ENCODE measurements at regions not wholly inside any gene's neighbourhood (a gene's known extent, or its start where the extent isn't known, plus 50 kb on each side); places are given as distances from the start of the nearest gene placed in this dataset.

DNA sequence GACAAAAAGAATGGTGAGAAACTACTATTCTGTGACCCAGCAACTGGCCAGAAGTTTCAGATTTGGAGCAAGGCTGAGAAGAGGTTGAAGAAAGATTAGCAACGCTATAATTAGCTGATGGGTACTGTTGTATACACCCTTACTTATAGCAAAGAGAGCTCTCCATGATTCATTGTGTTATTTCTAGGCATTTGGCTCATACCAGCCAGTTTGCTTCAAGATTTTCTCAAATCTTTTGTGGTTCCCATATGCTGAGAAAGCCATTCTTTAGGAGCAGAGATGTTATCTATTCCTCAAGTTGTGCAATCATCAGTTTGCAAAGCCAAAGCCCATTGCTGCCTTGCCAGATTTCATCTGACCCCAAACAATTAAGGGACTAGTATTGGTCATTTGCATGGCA is 179.4 kb downstream of the ETS1 start:
- DNase-seq (ENCODE audit: low read depth in 1 of 2, low spot score in 1 of 2) (no peak), FAIRE-seq (no peak), ATAC-seq (no peak)
- ChIA-PET CTCF (interaction anchor here (0.6 to 2.2 kb wide), 3 partner anchors 10 to 236 kb away, joined by 3 to 6 read pairs (median 3); no protein-coding TSS in a partner anchor), POLR2A (no interaction called here)
- no peak overlapping the region for H3K27ac ChIP-seq
- no peak overlapping the region for H3K4me3 ChIP-seq
- peaks cover 4% of the 10 kb centered on the region for H3K4me1 ChIP-seq
- WGBS (ENCODE audit: missing lambda C conversion rate), result 80% methylated on average over 1 of the region's 1 CpG
- no peak for TF ChIP-seq SMC3 (IDR thresholded peaks at IDR 0.05)
- peak in 1 of 2 experiments; percentile 44; a peak in 1 of 4 replicates for TF ChIP-seq CEBPB (IDR thresholded peaks at IDR 0.05)
- no peak overlapping the region for H3K4me2 ChIP-seq
- H3K9me3 ChIP-seq, result no peaks in the 10 kb centered on the region

DNA sequence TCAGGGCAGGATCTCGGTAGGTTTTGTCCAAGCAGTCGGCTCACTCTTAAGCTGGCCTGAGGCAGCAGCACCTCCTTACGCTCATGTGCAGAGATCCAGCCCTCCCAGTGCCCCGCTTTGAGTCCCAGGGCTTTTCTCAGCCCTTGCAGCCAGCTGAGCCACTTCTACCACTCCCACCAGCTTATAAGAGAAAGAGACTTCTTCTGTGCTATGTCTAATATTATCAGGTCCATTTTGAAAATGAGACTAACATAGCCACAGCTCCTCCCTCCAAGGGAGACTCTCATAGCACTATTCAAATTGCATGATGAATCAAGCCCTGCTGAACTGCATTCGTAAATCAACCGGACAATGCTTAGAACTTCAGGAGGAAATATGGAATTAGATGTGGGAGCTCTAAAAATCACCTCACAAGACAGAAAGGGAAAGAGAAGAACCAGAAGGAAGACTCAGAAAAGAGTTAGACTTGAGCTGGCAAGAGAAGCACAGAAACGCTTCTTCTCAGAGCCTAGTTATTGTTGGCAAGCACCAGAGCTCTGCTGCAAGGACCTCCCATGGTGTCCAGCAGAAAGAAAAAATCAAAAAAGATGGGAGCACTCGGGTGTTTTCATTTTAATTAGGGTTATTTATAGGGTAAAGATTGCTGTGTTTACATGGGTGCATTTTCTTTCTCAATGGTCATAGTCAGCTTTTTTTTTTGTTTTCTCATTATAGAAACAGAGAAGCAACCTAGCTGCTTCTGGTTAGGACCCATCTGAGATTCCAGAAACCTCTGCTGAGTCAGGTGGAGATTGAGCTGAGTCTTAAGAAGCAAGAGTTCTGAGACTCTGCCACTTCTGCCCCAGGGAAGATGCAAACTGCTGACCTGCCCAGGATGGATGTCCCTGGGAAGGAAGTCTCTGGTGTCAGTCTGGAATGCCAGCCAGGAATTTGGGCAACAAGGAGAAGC is 181.4 kb downstream of the ETS1 start:
- Histone ChIP-seq H3K4me1 (no peaks in the 10 kb centered on the region), H3K4me2 (no peak overlapping the region), H3K27ac (no peak overlapping the region), H3K9me3 (no peaks in the 10 kb centered on the region), H3K4me3 (no peak overlapping the region)
- FAIRE-seq (no peak), ATAC-seq (no peak), DNase-seq (ENCODE audit: low read depth in 1 of 2, low spot score in 1 of 2) (no peak)
- WGBS (ENCODE audit: missing lambda C conversion rate), result 59% methylated on average over 8 of the region's 8 CpGs
- TF ChIP-seq MYC (IDR thresholded peaks at IDR 0.05; ENCODE audit: borderline replicate concordance, low read length), result no peak
- TF ChIP-seq BHLHE40 (IDR thresholded peaks at IDR 0.05; ENCODE audit: low read depth, low read length), result no peak
- TF ChIP-seq CEBPB (IDR thresholded peaks at IDR 0.05), result no peak
- TF ChIP-seq KDM5A (IDR thresholded peaks at IDR 0.05), result no peak
- TF ChIP-seq RFX5 (IDR thresholded peaks at IDR 0.05), result no peak
- TF ChIP-seq, protein P1, sequence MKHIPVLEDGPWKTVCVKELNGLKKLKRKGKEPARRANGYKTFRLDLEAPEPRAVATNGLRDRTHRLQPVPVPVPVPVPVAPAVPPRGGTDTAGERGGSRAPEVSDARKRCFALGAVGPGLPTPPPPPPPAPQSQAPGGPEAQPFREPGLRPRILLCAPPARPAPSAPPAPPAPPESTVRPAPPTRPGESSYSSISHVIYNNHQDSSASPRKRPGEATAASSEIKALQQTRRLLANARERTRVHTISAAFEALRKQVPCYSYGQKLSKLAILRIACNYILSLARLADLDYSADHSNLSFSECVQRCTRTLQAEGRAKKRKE (CRISPR knock-in tag; IDR thresholded peaks at IDR 0.05; ENCODE audit: low read depth), result no peak
- TF ChIP-seq HOXB5 (CRISPR knock-in tag; IDR thresholded peaks at IDR 0.05), result no peak
- TF ChIP-seq HOXA7 (CRISPR knock-in tag; IDR thresholded peaks at IDR 0.05), result no peak
- no peak for TF ChIP-seq HDAC2 (IDR thresholded peaks at IDR 0.05)
- no peak for TF ChIP-seq CHD4 (IDR thresholded peaks at IDR 0.05; ENCODE audit: borderline replicate concordance)
- no peak for TF ChIP-seq EP300 (IDR thresholded peaks at IDR 0.05)
- no peak for TF ChIP-seq RAD21 (conservative IDR thresholded peaks at IDR 0.05 in 1 of 2, IDR thresholded peaks at IDR 0.05 in 1 of 2)
- no peak for TF ChIP-seq ZNF302 (CRISPR knock-in tag; IDR thresholded peaks at IDR 0.05)
- no peak for TF ChIP-seq POLR2AphosphoS2 (conservative IDR thresholded peaks at IDR 0.05; ENCODE audit: low read length)
- ChIA-PET POLR2A (no interaction called here), CTCF (interaction anchor here (1.1 to 1.2 kb wide), 2 partner anchors 225 to 249 kb away, joined by 3 read pairs; no protein-coding TSS in a partner anchor)

DNA sequence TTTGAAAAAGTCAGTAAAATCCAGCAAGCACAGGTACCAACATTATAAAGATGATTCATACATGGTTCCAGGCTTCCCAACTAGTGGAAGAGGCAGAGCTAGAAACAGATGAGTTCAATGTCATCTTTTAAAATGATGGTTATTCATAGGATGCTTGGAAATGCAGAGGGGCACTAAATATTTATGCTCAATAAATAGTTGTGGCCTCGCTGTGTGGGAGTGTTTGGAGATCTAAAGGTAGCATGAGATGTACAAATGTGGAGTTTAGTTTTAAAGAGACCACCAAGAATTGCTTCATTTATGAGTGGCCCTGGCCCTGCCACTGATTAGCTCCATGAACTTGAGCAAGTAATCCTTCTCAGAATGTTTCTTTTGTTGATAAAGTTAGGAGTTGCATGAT is 182.2 kb downstream of the ETS1 start:
- ChIA-PET POLR2A (no interaction called here), CTCF (interaction anchor here (0.6 to 1.5 kb wide), 4 partner anchors 11 to 248 kb away, joined by 3 read pairs; no protein-coding TSS in a partner anchor)
- no peak for ATAC-seq
- no peak overlapping the region for H3K4me2 ChIP-seq
- H3K9me3 ChIP-seq, result no peaks in the 10 kb centered on the region
- FAIRE-seq, result no peak
- H3K27ac ChIP-seq, result no peak overlapping the region
- WGBS (ENCODE audit: missing lambda C conversion rate), result 80% methylated on average over 1 of the region's 1 CpG
- no peaks in the 10 kb centered on the region for H3K4me1 ChIP-seq
- no peak for DNase-seq (ENCODE audit: low read depth in 1 of 2, low spot score in 1 of 2)
- H3K4me3 ChIP-seq, result no peak overlapping the region
- TF ChIP-seq, protein P2, sequence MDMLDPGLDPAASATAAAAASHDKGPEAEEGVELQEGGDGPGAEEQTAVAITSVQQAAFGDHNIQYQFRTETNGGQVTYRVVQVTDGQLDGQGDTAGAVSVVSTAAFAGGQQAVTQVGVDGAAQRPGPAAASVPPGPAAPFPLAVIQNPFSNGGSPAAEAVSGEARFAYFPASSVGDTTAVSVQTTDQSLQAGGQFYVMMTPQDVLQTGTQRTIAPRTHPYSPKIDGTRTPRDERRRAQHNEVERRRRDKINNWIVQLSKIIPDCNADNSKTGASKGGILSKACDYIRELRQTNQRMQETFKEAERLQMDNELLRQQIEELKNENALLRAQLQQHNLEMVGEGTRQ (IDR thresholded peaks at IDR 0.05), result no peak
- TF ChIP-seq, protein P3, sequence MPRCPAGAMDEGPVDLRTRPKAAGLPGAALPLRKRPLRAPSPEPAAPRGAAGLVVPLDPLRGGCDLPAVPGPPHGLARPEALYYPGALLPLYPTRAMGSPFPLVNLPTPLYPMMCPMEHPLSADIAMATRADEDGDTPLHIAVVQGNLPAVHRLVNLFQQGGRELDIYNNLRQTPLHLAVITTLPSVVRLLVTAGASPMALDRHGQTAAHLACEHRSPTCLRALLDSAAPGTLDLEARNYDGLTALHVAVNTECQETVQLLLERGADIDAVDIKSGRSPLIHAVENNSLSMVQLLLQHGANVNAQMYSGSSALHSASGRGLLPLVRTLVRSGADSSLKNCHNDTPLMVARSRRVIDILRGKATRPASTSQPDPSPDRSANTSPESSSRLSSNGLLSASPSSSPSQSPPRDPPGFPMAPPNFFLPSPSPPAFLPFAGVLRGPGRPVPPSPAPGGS (IDR thresholded peaks at IDR 0.05), result no peak
- TF ChIP-seq HOXA7 (CRISPR knock-in tag; IDR thresholded peaks at IDR 0.05) (no peak), FOSL2 (IDR thresholded peaks at IDR 0.05) (no peak), FOSL2 (CRISPR knock-in tag; IDR thresholded peaks at IDR 0.05) (no peak), ZFP36 (IDR thresholded peaks at IDR 0.05; ENCODE audit: borderline replicate concordance, partially characterized antibody) (no peak), RNF2 (IDR thresholded peaks at IDR 0.05; ENCODE audit: borderline replicate concordance, low read depth) (no peak), MAZ (IDR thresholded peaks at IDR 0.05; ENCODE audit: borderline replicate concordance, low read depth, low read length) (no peak), HOXB5 (CRISPR knock-in tag; IDR thresholded peaks at IDR 0.05) (no peak), NFE2L2 (conservative IDR thresholded peaks at IDR 0.05; ENCODE audit: low read length) (no peak), SREBF2 (IDR thresholded peaks at IDR 0.05) (no peak), CHD4 (IDR thresholded peaks at IDR 0.05; ENCODE audit: borderline replicate concordance) (no peak), BHLHE40 (IDR thresholded peaks at IDR 0.05; ENCODE audit: low read depth, low read length) (no peak), ZNF302 (CRISPR knock-in tag; IDR thresholded peaks at IDR 0.05) (no peak), CBX8 (IDR thresholded peaks at IDR 0.05) (no peak)
- TF ChIP-seq, protein P1 (CRISPR knock-in tag; IDR thresholded peaks at IDR 0.05; ENCODE audit: low read depth), result no peak
